Thymus (tissue), 11 donors: ENCODE measurements at regions not wholly inside any gene's neighbourhood (a gene's known extent, or its start where the extent isn't known, plus 50 kb on each side); places are given as distances from the start of the nearest gene placed in this dataset.
"Not testable (repeated sequence)": the region's sequence is repeated elsewhere in the genome, so short reads cannot be mapped to it uniquely, and the experiment has no call there.

Experiments
- DNase-seq, 9 donors: peaks; one replicate each; pipeline ENCODE4 v3.0.0-alpha.2; 2013; ENCODE audit warnings: low spot score in 9 of 9, low read depth in 6 of 9, missing footprints in 1 of 9
- H3K27ac ChIP-seq, 2 donors: one replicate each; pipeline ENCODE4 v1.5.1; 2013; ENCODE audit warnings: control low read depth in 1 of 2, low read depth in 1 of 2, low read length in 1 of 2, mild to moderate bottlenecking in 1 of 2, moderate library complexity in 1 of 2
- H3K27me3 ChIP-seq, 2 donors: one replicate each; pipeline ENCODE4 v1.5.1; 2013; ENCODE audit warnings: low read length in 1 of 2; ENCODE audit not compliant: control insufficient read depth in 2 of 2, insufficient read depth in 1 of 2
- H3K36me3 ChIP-seq, 2 donors: one replicate each; pipeline ENCODE4 v1.5.1; 2013; ENCODE audit warnings: low read length in 1 of 2, mild to moderate bottlenecking in 1 of 2, moderate library complexity in 1 of 2; ENCODE audit not compliant: control insufficient read depth in 2 of 2, insufficient read depth in 2 of 2
- H3K4me1 ChIP-seq, 2 donors: one replicate each; pipeline ENCODE4 v1.5.1; 2013; ENCODE audit warnings: low read length in 2 of 2; ENCODE audit not compliant: control insufficient read depth in 2 of 2, insufficient read depth in 2 of 2
- H3K4me3 ChIP-seq, 2 donors: one replicate each; pipeline ENCODE4 v1.5.1; 2013; ENCODE audit warnings: low read length in 2 of 2, control low read depth in 1 of 2, mild to moderate bottlenecking in 1 of 2
- H3K9me3 ChIP-seq, 2 donors: one replicate each; pipeline ENCODE4 v1.5.1; 2013; ENCODE audit warnings: low read length in 1 of 2, mild to moderate bottlenecking in 1 of 2; ENCODE audit not compliant: control insufficient read depth in 2 of 2, insufficient read depth in 1 of 2
- WGBS: extraction: QIAGEN DNeasy Blood & Tissue Kit; methylation state at CpG from one replicate; pipeline ENCODE4 v1.1.7; 2013; 5-methylcytosine and 5-hydroxymethylcytosine counted together
- donor health status: healthy.

DNA sequence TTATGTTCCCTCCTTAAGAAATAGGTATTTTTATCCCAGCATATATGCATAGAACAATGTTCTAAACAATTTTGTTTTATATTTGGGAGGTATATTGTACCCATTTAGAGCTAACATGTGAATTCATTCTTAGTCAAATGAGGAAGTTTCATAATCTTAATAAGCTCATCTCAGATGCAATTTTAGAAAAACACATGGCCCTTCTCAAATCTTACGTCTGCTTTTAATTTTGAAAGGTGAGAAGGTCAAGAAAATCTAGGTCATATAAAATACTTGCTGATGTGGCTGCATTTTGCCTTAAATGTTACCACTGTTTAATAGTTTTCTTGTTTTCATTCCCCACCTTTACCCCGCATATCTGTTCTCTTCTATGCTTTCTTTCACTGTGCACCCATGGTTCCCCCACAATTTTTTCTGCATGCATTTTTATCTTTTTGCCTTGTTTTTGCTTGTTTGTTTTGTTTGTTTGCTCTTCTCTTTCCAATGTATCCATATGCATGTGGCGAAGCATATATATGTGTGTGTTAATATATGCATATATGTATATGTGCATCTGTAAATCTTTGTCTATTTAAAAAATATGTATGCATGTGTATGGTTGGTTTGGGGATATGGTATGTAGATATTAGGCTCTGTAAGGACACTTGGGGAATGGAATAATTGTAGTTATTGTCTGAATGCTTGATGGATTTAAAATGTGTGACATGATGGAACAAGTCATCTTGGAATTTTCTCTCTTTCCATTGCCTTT, 317.1 kb downstream of the BCAT1 start:
- no peaks in the 10 kb centered on the region for H3K4me1 ChIP-seq
- no peak overlapping the region for H3K27ac ChIP-seq
- H3K27me3 ChIP-seq = no peaks in the 10 kb centered on the region
- no peak overlapping the region for H3K4me3 ChIP-seq
- no peak for DNase-seq
- WGBS = 96% methylated on average over 3 of the region's 3 CpGs
- no peaks in the 10 kb centered on the region for H3K36me3 ChIP-seq
- H3K9me3 ChIP-seq = no peaks in the 10 kb centered on the region

DNA sequence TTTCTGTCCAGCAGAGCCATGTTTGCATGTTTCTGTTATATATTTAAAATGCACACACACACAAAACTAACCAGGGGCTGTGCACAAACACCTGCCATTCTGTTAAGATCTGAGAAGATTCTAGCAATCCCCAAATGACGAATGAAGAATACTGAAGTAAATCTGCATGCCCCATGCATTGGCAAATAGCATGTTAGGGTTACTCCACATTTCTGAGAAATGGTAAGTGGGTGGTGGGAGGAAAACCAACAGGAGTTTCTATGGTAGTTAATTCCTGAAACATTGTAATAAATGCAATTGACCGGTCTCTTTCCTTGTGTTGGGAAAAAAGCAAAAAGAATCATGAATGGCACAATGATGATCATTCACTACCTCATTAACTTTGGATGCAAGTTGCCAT, 318.0 kb downstream of the BCAT1 start:
- no peak overlapping the region for H3K4me3 ChIP-seq
- no peaks in the 10 kb centered on the region for H3K36me3 ChIP-seq
- DNase-seq = no peak
- no peaks in the 10 kb centered on the region for H3K4me1 ChIP-seq
- no peaks in the 10 kb centered on the region for H3K9me3 ChIP-seq
- no peaks in the 10 kb centered on the region for H3K27me3 ChIP-seq
- H3K27ac ChIP-seq = no peak overlapping the region
- WGBS = 96% methylated on average over 2 of the region's 2 CpGs

DNA sequence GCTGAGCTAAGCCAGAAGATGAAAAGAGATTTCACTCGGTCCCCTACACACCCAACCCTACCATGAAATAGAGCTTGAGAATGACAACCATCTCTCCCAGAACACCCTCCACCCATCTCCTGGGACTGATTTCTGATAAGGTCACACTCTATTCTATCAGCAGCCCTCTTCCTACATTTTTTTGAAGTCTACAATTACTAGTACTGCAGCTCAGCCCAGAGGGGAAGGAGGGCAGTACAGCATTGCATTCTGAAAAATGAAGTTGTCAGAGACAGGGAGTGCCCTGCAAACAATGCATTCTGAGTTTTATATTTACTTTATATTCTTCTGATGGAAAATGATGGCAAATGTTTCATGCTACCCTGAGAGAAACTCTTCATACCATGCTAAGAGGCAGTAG, 318.5 kb downstream of the BCAT1 start:
- 98% methylated on average over 1 of the region's 1 CpG for WGBS
- H3K27me3 ChIP-seq = no peaks in the 10 kb centered on the region
- DNase-seq = no peak
- no peak overlapping the region for H3K27ac ChIP-seq
- H3K36me3 ChIP-seq = no peaks in the 10 kb centered on the region
- H3K9me3 ChIP-seq = no peaks in the 10 kb centered on the region
- no peak overlapping the region for H3K4me3 ChIP-seq
- no peaks in the 10 kb centered on the region for H3K4me1 ChIP-seq

DNA sequence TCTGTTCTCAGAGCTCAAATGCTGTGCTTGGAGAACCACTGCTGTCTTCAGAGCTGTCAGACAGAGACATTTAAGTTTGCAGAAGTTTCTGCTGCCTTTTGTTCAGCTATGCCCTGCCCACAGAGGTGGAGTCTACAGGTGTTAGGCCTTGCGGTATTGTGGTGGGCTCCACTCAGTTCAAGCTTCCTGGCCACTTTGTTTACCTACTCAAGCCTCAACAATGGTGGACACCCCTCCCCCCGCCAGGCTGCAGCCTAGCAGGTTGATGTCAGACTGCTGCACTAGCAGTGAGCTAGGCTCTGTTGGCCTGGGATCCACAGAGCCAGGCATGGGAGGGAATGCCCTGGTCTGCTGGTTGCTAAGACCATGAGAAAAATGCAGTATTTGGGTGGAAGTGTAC, 323.8 kb downstream of the BCAT1 start:
- 97% methylated on average over 2 of the region's 2 CpGs for WGBS
- DNase-seq = no peak
- Histone ChIP-seq H3K36me3 (no peaks in the 10 kb centered on the region), H3K4me3 (no peak overlapping the region), H3K4me1 (no peaks in the 10 kb centered on the region), H3K27me3 (no peaks in the 10 kb centered on the region), H3K27ac (no peak overlapping the region), H3K9me3 (no peaks in the 10 kb centered on the region)

DNA sequence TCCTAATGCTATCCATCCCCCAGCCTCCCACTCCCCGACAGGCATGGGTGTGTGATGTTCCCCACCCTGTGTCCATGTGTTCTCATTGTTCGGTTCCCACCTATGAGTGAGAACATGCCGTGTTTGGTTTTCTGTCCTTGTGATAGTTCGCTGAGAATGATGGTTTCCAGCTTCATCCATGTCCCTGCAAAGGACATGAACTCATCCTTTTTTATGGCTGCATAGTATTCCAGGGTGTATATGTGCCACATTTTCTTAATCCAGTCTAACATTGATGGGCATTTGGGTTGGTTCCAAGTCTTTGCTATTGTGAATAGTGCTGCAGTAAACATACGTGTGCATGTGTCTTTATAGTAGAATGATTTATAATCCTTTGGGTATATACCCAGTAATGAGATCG, 328.9 kb downstream of the BCAT1 start:
- H3K4me1 ChIP-seq, H3K27me3 ChIP-seq, H3K27ac ChIP-seq, H3K4me3 ChIP-seq, DNase-seq, H3K9me3 ChIP-seq, H3K36me3 ChIP-seq: not testable (repeated sequence)
- 97% methylated on average over 6 of the region's 6 CpGs for WGBS

DNA sequence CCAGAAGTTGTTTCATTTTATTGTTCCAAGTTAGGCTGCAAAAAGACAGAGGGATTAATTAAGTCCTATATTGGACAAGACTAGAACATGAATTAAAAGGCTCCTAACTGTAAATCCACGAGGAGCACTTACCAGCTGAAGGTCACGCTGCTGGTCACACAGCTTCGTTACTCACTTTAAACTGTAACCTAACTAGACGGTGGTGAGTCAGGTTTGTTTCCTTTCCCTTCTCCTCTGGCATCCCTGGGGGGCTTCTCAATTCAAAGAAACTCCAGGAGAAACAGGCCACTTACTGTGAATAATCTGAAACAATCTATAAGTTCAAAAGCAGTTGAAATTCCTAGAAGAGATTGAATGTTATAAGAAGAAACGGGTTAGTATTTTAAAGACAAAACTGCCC, 331.4 kb downstream of the BCAT1 start:
- H3K4me1 ChIP-seq = no peaks in the 10 kb centered on the region
- no peak for DNase-seq
- no peak overlapping the region for H3K4me3 ChIP-seq
- WGBS = 92% methylated on average over 5 of the region's 5 CpGs
- H3K27me3 ChIP-seq = no peaks in the 10 kb centered on the region
- no peaks in the 10 kb centered on the region for H3K9me3 ChIP-seq
- H3K36me3 ChIP-seq = no peaks in the 10 kb centered on the region
- no peak overlapping the region for H3K27ac ChIP-seq

DNA sequence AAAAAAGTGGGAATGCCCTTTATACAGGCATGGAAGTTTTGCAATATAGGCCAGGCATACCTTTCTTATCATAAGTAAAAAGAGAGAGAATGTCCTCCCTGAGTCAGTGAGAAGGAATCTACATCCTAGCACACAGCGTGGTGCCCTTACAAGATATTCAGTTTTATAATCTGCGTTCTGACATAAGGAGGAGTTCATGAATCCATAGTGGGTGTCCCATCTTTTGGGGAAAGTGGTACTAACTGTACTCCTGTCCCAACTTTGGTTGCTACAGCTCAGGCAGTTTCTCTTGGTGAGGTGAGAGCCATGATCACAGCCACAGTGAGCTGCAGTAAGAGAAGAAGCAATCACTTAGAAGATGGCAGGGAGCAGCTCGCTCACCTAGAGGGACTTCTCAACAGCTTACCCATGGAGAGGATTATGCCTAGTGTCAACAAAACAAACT, 332.9 kb downstream of the BCAT1 start:
- no peaks in the 10 kb centered on the region for H3K9me3 ChIP-seq

DNA sequence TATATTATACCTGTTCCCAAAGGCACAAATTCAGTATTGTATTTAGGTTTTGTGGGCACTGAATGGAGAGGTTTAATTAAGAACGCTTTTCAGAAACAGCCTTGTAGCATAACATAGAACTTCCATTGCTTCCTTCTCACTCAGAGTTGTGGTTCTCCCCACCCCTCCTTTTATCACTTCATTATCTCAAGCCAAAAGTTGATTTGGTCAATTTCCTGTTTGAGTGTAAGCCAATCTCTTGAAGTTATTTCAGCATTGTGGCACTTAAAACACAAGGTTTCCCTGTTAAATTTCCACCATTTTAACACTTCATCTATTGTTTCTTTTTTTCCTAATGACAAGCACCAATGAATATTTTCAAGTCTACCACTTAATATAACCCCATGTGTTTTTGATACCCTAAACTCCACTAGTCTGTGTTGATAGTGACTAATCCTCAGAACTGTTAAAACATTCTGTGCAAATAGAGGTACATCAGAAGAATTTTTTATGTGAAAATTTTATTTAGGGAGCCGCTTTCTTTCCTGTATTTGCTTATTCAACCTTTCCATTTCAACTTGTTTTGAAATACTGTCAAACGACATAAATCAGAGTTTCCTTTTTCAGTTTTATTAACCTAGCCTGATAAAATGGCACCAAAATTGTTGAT, 340.1 kb downstream of the BCAT1 start:
- Histone ChIP-seq H3K9me3 (no peaks in the 10 kb centered on the region), H3K4me1 (no peaks in the 10 kb centered on the region), H3K4me3 (no peak overlapping the region), H3K27me3 (no peaks in the 10 kb centered on the region), H3K36me3 (no peaks in the 10 kb centered on the region), H3K27ac (no peak overlapping the region)
- 64% methylated on average over 3 of the region's 3 CpGs for whole genome bisulfite sequencing
- DNase-seq = no peak

More for the DNA sequence above, 332.9 kb downstream of the BCAT1 start:
- no peak for DNase-seq
- 96% methylated on average over 3 of the region's 3 CpGs for WGBS
- Histone ChIP-seq H3K4me3 (no peak overlapping the region), H3K36me3 (no peaks in the 10 kb centered on the region), H3K27ac (no peak overlapping the region), H3K27me3 (no peaks in the 10 kb centered on the region), H3K4me1 (no peaks in the 10 kb centered on the region)

DNA sequence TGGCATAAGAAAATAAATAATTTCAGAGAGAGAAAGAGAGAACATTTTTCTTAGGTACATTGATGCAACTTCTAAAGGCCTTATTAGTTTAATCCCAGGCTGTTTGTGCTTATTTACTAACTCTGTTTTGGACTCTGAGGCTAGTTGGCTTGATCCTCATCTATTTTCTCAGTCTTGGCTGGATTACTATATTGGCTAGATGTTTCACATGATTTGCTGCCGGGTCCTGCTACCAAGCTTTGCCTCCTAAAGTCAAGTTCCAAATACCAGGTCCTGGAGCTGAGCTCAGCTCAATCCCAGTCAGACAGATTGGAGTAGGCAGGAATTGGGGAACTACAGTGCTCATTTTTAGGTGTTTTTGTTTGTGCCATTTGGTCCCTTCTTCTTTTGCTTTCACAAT, 340.8 kb downstream of the BCAT1 start:
- Histone ChIP-seq H3K27ac (no peak overlapping the region), H3K9me3 (no peaks in the 10 kb centered on the region), H3K4me1 (no peaks in the 10 kb centered on the region), H3K4me3 (no peak overlapping the region), H3K36me3 (no peaks in the 10 kb centered on the region), H3K27me3 (no peaks in the 10 kb centered on the region)
- 98% methylated on average over 1 of the region's 1 CpG for WGBS
- no peak for DNase-seq
